ENCODE measurements at regions not wholly inside any gene's neighbourhood (a gene's known extent, or its start where the extent isn't known, plus 50 kb on each side); places are given as distances from the start of the nearest gene placed in this dataset.

GRCh38 chr3:72446218-72447058 is 401.8 kb downstream of the SHQ1 start, which contains the start of gene RYBP:
- TF ChIP-seq CTCF (IDR thresholded peaks at IDR 0.05) (no peak), POLR2A (IDR thresholded peaks at IDR 0.05) (no peak)

Data from vagina (tissue), 2 donors.